PFSK-1 (cell line): ENCODE measurements at regions not wholly inside any gene's neighbourhood (a gene's known extent, or its start where the extent isn't known, plus 50 kb on each side); places are given as distances from the start of the nearest gene placed in this dataset.

Source experiments
- REST ChIP-seq, 2 experiments: IDR thresholded peaks; 2 replicates each; pipeline versions ENCODE4 v1.6.1 to v1.8.0; 2011 to 2012; ENCODE audit warnings: low read depth in 2 of 2, low read length in 2 of 2, control low read depth in 1 of 2, inconsistent platforms in 1 of 2, mild to moderate bottlenecking in 1 of 2, moderate library complexity in 1 of 2; ENCODE audit not compliant: insufficient read depth in 1 of 2
- SIN3A ChIP-seq: IDR thresholded peaks from 2 replicates; pipeline ENCODE4 v1.6.1; 2012; ENCODE audit warnings: mild to moderate bottlenecking, low read length, moderate library complexity, borderline replicate concordance; ENCODE audit not compliant: insufficient read depth

DNA sequence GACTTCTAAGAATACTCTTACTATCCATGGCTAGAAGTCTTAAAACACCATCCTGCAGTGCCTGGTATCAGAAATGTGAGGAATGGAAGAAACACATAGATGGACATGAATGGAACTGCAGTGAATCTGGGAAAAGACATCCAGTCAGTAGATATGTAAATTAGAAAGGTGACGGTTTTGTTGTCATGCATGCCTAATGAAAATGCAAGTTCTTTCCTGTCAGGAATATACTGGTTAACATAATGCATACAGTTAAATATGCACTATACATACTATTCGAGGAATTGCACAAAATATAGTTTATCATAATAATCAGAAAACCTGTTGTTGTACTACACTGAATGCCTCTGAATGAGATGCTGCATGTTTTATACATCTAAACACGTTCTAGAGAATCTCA is 190.6 kb upstream of the ITGA4 start:
- no peak for TF ChIP-seq SIN3A
- TF ChIP-seq REST (IDR thresholded peaks at IDR 0.05; ENCODE audit: insufficient read depth in 1 of 2, low read depth in 2 of 2, low read length in 2 of 2): no peak
